GM12874 (cell line): ENCODE measurements at regions not wholly inside any gene's neighbourhood (a gene's known extent, or its start where the extent isn't known, plus 50 kb on each side); places are given as distances from the start of the nearest gene placed in this dataset.

Experiments
- CTCF ChIP-seq: IDR thresholded peaks from 2 replicates; pipeline ENCODE4 v1.5.1; 2011; ENCODE audit warnings: low read depth, mild to moderate bottlenecking, control low read depth, low read length, moderate library complexity; ENCODE audit not compliant: insufficient read depth

- no peak for TF ChIP-seq CTCF
Measured at GRCh38 chr7:16369855-16370254, 51.5 kb downstream of the CRPPA start.

GRCh38 chr7:16368885-16369284 lies 52.5 kb downstream of the CRPPA start:
- TF ChIP-seq CTCF, result no peak

GRCh38 chr7:16367115-16367514 lies 54.2 kb downstream of the CRPPA start:
- TF ChIP-seq CTCF, result no peak

GRCh38 chr7:16365952-16366351 lies 55.4 kb downstream of the CRPPA start:
- no peak for TF ChIP-seq CTCF

GRCh38 chr7:16365177-16365576 lies 56.2 kb downstream of the CRPPA start:
- TF ChIP-seq CTCF, result no peak

GRCh38 chr7:16359216-16359615 lies 62.1 kb downstream of the CRPPA start:
- no peak for TF ChIP-seq CTCF

GRCh38 chr7:16357921-16358320 lies 63.4 kb downstream of the CRPPA start:
- TF ChIP-seq CTCF, result no peak

- no peak for TF ChIP-seq CTCF
Measured at GRCh38 chr7:16357474-16357873, 63.9 kb downstream of the CRPPA start.
